A549 (cell line): ENCODE measurements at regions not wholly inside any gene's neighbourhood (a gene's known extent, or its start where the extent isn't known, plus 50 kb on each side); places are given as distances from the start of the nearest gene placed in this dataset.

Experiments
- GATA3 ChIP-seq: IDR thresholded peaks from 2 replicates; pipeline ENCODE4 v1.6.1; 2012; ENCODE audit warnings: borderline replicate concordance
- ZFP36 ChIP-seq: fragments of 450-650 bp; IDR thresholded peaks from 2 replicates; pipeline ENCODE4 v1.6.1; 2014; ENCODE audit warnings: borderline replicate concordance; ENCODE audit not compliant: partially characterized antibody
- TF ChIP-seq, protein P1 (sequence below): fragments of >200 bp; sonication (Bioruptor Twin); formaldehyde crosslinking; IDR thresholded peaks from 3 replicates; pipeline ENCODE4 v1.5.1; 2016

DNA sequence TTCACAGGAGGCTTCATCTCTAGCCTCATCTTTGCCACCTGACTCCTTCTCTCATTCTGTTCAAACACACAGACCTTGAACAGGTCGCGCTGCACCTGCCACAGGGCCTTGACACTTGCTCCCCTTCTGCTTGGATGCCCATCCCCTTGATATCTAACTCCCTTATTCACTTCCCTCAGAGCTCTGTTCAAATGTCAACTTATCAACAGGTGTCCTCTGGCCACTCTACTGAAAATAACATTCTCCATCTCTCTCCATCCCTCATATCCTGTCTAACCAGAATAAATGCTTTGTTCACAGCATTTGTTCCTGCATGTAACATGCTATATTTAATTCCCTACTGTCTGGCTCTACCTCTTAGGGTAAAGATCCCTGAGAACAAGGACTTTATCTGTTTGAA, 67.2 kb upstream of the DRD2 start:
- TF ChIP-seq, protein P1, sequence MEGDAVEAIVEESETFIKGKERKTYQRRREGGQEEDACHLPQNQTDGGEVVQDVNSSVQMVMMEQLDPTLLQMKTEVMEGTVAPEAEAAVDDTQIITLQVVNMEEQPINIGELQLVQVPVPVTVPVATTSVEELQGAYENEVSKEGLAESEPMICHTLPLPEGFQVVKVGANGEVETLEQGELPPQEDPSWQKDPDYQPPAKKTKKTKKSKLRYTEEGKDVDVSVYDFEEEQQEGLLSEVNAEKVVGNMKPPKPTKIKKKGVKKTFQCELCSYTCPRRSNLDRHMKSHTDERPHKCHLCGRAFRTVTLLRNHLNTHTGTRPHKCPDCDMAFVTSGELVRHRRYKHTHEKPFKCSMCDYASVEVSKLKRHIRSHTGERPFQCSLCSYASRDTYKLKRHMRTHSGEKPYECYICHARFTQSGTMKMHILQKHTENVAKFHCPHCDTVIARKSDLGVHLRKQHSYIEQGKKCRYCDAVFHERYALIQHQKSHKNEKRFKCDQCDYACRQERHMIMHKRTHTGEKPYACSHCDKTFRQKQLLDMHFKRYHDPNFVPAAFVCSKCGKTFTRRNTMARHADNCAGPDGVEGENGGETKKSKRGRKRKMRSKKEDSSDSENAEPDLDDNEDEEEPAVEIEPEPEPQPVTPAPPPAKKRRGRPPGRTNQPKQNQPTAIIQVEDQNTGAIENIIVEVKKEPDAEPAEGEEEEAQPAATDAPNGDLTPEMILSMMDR, result no peak
- TF ChIP-seq ZFP36 (no peak), GATA3 (no peak)
